Putamen (tissue), 1 donor: ENCODE measurements at regions not wholly inside any gene's neighbourhood (a gene's known extent, or its start where the extent isn't known, plus 50 kb on each side); places are given as distances from the start of the nearest gene placed in this dataset.
"Not testable (repeated sequence)": the region's sequence is repeated elsewhere in the genome, so short reads cannot be mapped to it uniquely, and the experiment has no call there.

Source experiments
- DNase-seq: peaks from one replicate; pipeline ENCODE4 v3.0.0-alpha.2; 2016; ENCODE audit warnings: low spot score

DNA sequence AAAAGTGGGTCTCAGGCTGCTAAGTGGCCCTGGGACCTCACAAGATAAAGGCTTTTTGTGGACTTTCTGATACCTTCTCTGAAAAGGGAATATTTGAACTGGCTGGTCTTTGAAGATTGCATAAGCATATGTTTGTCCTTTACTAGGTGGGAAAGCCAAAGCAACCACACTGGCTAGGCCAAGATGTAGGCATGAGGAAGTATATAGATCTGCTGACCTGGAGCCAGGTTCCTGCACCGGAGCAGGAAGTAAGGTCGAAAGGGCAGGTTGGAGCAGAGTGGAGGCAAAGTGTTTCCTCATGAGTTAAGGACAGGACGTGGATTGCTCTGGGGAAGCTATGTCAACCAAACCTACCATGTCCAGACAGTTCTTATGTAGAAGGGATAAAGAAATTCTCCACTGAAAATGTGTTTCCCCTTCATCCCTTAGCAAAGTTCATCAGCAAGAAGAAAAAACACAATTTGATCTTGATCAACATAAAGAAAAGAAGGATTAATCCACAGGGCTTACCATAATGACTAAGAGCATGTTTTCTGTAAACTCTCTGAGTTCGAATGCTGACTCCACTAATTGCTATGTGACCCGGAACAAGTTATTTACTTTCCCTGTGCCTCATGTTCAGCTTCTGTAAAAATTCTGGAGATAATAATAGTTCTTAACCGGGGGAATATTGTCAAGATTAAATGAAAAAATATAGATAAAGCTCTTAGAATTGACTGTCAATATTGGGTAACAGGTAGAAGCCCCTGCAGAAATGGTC is 156.1 kb upstream of the SRD5A2 start:
- DNase-seq, result no peak

DNA sequence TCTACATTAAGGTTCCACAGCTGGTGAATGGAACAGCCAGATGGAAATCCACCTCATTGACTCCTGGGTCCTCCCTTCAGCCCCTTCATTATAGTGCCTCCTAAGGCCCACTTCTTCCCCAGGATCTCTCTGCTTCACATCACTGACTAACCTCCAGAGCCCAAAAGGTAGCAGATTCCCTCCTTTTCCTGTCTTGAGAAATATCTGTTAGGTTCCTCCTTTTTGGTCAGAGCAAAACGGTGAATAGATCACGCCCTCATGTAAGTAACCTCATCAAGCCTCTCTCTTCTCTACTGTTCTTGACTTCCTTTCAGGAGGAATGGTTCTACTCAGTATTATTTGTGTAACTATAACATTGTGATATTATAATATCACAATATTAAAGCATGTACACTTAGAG is 155.0 kb upstream of the SRD5A2 start:
- DNase-seq, result no peak

DNA sequence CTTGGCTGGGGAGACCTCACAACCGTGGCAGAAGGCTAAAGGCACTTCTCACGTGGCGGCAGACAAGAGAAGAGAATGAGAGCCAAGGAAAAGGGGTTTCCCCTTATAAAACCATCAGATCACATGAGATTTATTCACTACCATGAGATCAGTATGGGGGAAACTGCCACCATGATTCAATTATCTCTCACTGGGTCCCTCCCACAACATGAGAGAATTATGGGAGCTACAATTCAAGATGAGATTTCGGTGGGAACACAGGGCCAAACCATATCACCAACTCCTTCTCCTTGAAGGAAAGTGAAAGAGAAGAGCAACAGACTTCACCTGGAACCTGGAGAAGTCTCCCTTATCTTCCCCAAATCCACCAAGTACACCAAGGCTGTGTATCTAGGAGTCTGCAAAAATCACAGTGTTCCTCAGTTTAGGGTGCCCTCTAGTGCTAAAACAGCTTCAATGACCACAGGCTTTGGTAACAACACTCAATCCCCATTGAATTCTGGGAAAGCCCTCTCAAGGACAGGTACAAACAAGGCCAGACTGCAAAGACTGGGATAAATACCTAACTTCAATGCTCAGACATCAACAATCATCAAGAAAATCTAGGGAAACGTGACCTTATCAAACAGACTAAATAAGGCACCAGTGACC is 148.8 kb upstream of the SRD5A2 start:
- no peak for DNase-seq

DNA sequence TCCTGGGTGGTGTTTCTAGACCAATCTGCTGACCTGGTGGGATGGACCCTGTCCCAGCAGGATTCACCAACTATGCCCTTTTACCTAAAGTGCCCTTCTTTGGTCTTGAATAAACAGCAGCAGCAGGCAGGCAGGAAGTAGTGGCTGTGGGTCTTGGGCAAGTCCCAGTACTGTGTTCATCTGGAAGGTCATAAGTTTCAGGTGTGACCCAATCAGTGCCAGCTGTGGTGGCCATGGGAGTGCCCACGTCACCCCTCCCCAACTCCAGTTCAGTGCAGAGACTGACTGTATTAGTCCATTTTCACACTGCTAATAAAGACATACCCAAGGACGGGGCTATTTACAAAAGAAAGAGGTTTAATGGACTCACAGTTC is 148.3 kb upstream of the SRD5A2 start:
- DNase-seq, result no peak

DNA sequence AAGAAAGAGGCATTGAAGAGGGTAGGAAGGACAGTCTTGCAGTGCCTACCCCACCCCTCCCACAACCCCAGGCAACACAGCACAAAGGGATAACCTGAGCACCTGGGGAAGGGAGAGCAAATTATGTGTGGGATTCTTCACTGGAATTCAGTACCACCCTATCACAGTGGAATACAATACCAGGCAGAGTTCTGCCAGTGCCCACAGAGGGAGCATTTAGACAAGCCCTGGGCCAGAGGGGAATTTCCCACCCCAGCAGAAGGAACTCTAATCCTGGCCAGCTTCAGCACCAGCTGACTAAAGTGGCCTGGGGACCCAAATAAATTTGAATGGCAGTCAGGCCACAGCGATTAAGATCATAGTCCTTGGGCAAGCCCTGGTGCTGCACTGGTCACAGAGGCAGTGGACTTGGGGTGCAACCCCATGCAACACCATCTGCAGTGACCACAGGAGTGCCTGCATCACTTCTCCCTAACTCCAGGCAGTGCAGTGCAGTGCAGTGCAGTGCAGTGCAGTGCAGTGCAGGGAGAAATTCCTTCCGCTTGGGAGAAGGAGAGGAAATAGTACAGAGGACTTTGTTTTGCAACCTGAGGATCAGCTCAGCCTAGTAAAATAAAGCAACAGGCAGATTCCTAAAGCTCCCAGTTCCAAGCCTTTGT is 147.8 kb upstream of the SRD5A2 start:
- no peak for DNase-seq

DNA sequence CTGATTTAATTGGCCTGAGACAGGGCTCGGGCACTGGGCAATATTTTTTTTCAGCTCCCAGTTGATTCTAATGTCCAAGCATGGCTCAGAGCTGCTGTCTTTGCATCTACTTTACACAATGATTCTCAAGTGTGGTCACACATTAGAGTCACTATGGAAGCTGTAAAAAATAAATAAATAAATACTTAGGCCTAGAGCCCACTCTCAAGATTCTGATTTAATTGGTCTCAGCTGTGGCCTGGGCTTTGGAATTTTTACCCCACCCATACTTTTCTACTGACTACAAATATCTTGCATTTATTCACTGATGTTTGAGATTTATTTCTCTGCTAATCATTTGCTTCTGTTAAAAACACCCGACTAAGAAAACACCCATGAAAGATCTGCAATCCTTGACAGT is 145.7 kb upstream of the SRD5A2 start:
- no peak for DNase-seq

DNA sequence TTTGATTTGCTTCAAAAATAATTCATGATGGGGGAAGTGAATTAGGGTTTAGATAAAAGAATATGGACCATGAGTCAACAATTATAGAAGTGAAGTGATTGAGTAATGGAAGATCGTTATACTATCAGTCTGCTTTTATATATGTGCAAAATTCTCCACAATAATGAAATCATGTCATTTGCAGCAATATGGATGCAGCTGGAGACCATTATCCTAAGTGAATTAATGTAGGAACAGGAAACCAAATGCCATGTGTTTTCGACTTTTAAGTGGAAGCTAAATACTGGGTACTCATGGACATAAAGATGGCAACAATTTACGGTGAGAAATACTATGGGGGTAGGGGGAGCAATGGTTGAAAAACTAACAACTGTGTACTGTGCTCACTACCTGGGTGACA is 144.7 kb upstream of the SRD5A2 start:
- DNase-seq, result no peak

DNA sequence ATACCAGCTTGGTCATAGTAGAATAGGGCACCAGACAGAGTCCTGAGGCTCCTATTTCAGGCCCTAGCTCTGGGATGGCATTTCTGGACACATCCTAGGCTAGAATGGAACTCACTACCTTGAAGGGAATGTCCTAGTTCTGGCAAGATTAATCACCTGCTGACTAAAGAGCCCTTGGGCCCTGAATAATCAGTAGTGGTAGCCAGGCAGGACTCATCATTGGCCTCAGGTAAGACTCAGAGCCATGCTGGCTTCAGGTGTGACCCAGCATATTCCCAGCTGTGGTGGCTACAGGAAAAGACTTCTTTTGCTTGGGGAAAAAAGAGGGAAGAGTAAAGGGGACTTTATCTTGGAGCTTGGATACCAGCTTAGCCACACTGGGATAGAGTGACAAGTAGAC is 131.0 kb upstream of the SRD5A2 start:
- no peak for DNase-seq

DNA sequence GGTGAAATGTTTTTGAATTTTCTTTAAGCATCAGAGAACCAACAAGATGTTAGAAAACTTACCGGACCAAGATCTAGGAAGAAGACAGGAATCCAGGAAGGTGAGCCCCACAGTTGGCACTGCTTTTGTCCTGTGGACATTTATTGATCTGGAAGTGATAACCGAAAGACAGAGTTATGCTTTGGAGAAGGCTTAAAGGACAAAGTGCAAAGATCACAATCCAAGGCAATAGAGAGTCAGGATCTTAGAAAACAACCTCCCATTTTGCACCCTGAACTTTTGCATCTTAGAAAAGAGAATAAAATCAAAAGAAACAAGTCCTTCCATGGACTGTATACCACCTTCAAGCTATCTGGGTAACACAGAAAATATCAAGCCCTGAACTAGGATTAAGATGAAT is 129.4 kb upstream of the SRD5A2 start:
- no peak for DNase-seq

DNA sequence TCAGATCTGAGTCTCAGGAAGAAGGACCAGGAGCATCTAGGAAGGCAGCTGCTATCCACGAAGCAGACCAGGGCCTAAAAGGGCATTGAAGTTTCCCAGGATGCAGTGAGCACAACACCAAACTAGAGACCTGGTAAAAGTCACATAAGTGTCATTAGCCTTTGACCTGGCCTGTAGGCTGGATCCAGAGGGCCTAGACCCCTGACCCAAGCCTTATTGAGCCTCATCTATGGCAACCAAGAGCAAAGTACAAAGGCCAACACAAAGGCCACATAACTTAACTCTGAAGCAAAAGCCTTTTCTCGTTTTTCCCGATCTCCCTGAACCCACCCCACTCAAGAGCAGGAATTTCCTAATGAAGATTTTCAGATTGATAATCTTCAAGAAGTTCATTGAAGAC is 127.3 kb upstream of the SRD5A2 start:
- no peak for DNase-seq

DNA sequence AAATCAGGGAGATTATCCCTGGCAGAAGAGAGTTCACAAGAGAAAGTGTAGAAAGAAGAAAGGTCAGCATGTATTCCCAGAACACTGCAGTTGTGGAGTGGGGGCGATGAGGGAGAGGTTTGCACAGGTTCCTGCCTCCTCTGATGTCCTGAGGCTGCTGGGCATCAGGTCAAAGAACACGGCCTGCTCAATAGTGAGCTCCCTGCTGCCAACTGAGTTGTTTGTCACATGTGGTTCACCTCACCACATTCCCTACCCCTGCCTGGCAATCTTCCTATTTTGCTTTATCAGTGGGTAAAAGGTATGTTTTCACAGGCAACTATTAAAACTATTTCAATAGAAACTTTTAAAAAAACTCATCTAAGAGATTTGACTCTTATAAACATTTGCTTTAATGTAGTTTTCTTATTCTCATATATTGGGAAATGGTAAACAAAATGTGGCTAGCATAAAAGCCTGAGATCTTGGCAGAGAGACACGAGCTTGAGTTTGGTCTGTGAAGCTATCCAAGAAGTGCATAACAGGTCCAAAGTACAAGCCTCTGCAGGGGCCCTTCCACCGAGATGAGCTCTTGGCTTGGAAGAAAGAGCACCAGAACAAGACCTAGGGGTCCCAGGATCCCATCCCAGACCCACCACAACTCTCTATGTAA is 123.9 kb upstream of the SRD5A2 start:
- DNase-seq, result no peak

DNA sequence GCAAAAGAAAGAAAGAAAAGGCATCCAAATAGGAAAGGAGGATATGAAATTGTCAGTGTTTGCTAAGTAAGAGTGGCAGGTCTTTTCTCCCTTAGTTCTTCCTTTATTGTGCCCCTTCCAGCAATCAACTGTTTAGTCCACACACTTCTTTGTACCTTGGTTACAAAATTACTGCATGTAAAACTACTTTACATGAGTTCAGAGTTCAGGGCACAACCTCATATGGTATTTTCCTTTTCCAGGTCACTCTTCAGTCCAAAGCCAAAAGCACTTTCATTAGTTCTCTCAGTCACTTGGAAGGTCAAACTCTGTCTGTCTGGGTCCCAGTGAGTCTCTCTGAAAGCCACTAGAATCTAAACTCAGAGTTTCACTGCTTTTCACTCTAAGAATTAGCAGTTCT is 122.5 kb upstream of the SRD5A2 start:
- DNase-seq, result no peak

DNA sequence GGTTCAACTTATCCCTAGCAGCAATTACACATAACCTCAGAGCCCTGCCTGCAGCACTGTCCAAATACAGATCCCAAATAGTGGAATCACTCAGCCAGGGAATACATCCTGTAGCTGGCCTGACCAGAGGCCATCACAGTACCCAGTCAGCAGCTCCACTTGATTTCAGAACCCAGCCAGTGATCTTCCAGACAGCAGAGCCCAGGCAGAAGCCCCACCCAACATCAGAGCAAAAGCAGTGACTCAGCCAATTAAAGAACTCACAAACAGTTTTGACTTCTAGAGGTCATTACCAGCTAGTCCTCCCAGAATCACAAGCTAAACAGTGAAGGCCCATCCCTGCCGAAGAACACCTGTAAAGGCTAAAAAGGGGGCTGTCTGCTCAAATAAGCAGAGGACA is 118.0 kb upstream of the SRD5A2 start:
- DNase-seq, result no peak

DNA sequence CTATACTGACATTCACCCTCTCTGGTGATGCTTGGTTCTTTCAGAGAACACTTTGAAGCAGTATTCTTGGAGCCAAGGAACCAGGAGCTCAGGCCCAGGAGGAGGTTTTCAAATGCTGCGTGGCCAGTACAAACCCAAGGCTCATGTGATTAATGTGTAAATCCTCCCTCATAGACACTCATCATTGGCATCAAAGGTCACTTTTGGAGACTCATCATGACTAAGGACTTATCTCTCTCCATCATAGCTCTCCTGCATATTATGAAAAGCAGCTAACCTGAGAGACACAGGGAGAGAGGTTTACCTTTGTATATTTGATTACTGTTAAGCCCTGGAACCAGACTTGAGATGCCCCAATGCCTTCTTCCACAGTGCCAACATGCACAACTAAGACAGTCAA is 115.3 kb upstream of the SRD5A2 start:
- no peak for DNase-seq

DNA sequence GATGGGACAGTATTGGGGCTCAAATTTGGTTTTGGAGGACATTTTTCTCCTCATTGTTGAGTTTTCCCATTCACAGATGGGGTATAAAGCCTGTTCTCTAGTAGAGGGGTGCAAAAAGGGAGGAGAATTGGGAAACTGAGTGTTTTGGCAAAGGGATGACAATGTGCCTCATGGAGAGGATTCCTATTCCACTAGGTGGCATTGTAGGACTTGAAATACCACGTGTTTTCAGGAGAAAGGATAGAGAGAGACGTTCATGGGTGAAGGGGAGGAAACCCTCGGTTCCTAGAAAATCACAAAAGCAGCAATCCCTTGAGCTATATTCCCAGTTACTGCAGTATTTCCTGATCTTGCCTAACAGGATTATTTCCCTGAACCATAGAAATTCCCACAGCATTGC is 113.7 kb upstream of the SRD5A2 start:
- no peak for DNase-seq

DNA sequence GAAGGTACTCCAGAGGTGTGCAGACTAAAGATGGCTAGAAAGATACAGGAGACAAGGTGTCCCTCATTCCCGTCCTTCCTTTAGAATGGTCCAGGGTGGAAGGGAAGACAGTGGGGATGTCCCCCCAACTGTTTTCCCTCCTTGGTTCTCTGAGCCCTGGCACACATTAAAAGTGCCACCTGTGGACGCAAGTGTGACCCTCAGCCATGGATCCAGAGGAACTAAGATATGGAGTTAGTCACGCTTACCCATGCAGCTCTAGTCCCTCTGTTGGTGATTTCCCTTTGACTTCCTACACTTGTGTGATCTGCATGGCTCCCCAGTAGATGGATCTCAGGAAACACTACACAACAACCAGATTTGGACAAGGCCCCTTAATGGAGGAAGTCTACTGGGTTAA is 113.1 kb upstream of the SRD5A2 start:
- DNase-seq, result no peak

DNA sequence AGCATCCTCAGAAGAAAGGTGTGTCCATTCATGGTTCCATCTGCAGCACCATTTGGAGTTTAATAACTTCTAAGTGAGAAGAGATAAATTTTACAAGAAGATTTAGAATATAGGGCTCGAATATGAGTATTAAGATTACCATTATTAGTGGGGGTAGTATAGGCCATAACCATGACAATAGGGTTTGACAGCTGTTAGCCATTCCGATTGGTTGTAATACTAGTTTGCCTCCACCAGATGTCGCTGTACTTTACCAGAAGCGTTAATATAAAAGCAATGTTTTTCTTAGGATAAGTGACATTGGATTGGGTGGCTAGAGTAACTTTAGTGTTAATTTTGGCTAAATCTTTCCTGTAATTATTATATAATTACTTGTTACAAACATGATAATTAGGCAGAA is 107.5 kb upstream of the SRD5A2 start:
- DNase-seq, result no peak

DNA sequence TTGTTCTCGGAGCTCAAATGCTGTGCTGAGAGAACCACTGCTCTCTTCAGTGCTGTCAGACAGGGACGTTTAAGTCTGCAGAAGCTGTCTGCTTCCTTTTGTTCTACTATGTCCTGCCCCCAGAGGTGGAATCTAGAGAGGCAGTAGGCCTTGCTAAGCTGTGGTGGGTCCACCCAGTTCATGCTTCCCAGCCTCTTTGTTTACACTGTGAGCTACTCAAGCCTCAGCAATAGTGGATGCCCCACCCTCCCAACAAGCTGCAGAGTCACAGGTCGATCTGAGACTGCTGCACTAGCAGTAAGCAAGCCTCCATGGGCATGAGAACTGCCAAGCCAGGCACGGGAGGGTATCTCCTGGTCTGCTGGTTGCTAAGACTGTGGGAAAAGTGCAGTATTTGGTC is 102.8 kb upstream of the SRD5A2 start:
- not testable (repeated sequence) for DNase-seq

DNA sequence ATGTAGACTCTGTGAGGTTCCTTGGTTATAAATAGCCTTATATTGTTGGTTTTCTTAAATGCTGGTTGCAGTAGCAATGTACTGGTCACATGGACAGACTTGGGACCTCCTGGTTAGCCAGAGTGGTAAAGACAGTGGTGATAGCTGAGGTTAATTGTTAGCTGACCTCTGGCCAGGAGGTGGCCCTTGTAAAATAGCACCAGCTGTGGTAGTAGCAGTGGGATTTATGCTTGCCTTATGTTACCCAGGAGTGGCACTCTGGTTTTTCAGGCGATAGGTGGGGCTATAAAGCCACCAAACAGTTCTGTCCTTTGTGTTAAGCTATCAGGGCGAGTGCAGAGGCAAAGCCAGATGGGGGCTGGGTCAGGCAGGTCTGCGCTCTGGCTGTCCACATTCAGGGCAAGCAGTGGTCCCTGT is 94.8 kb upstream of the SRD5A2 start:
- DNase-seq, result no peak

DNA sequence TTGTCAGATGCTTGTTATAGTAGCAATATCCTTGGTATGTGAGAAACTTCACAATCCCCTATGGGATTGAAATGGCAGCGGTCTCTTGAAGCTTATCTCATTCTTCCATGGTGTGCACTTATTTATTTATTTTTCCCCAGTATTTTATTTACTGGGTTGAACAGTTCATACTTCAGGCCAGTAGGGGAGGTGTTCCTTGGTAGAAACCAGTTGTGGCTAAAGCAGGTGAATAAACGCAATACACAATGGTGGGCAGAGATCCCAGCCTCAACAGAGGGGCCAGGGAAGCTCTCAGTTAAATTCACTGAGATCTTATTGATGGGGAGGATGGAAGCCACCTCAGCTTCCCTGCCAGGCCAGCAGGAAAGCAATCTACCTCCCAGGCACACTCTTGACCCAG is 93.7 kb upstream of the SRD5A2 start:
- DNase-seq, result no peak

DNA sequence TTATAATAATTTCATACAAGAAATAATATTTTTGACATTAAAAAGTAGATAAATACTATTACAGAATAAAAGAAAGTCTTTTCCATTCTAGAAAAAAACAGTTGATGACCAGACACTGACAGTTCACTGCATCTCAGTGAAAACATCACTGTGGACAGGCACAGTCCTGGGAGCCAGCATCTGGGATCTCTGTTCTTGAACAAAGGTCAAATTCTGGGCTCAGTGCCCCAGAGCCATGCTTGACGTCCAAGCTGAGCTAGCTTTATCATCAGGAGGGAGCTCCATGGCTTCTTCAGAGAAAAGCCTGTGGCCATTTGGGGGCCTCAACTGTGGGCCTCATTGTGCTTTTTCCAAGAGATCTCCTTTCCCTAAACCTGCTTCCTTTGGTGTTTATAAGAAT is 86.1 kb upstream of the SRD5A2 start:
- DNase-seq, result no peak

DNA sequence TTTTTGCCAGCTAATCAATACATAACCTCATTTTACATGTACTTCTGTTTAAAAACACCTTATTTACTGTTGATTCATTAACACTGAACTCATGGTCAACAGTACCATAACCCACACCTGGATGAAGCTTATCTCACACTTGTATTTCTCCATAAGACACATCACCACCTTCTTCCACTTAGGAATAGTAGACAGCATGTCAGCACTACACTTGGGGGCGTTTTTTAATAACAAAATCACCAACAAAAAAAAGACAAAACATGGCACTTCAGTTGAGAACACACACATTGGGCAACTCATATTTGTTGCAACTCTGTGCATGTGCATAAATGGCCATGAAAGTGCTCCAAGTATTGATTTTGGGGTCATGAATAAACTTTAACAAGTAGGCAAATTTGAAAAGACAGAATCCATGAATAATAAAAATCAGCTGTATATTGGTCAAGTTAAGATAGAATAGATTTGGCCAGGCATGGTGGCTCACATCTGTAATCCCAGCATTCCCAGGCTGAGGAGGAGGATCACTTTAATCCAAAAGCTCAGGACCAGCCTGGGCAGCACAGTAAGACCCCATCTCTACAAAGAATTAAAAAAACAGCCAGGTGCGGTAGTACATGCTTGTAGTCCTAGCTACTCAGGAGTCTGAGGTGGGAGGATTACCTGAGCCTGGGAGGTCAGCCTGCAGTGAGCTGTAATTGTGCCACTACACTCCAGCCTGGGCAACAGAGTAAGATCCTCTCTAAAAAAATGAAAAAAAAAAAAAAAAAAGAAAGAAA is 84.4 kb upstream of the SRD5A2 start:
- DNase-seq, result no peak
